ENCODE measurements at regions not wholly inside any gene's neighbourhood (a gene's known extent, or its start where the extent isn't known, plus 50 kb on each side); places are given as distances from the start of the nearest gene placed in this dataset.
A peak's percentile ranks its signal among the peaks of the same experiment; 100 is the strongest.
"Not testable (repeated sequence)": the region's sequence is repeated elsewhere in the genome, so short reads cannot be mapped to it uniquely, and the experiment has no call there.

DNA sequence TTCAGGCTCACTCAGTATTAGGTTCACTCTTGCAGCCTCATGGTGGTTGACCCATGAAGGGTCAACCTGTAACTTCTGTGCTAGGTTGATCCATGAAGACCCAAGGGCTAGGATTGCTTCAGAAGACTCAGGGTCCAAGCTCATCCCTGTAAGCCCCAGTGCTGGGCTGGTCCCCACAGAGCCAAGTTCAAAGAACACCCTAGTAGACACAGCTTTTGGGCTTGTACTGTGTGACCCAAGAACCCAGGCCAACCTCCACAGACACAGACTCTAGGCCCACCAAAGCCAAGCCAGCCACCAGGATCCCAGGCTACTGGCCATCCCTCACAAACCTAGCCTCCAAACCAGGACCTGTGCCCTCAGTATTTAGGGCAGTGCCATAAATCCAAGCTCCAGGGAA, 1020.6 kb downstream of the SLC16A7 start:
- no peak for DNase-seq (ENCODE audit: extremely low read depth, low read depth)

DNA sequence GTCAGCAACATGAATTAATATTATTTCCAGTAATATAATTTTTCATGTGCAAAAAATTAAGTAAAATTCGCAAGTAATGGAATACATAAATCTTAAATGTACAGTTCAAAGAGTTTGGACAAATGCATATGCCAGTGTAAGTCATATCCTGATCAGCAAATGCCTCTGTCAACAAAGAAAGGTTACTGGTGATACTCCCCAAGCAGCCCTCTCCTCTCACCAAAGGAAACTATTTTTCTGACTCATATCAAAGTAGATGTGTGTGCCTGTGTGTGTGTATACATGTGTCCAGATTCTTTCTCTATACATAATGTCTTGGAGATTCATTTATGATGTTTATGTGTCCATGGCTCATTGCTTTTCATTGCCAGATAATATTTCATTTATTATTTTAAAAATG, 1035.0 kb downstream of the SLC16A7 start:
- no peak for DNase-seq (ENCODE audit: extremely low read depth, low read depth)

DNA sequence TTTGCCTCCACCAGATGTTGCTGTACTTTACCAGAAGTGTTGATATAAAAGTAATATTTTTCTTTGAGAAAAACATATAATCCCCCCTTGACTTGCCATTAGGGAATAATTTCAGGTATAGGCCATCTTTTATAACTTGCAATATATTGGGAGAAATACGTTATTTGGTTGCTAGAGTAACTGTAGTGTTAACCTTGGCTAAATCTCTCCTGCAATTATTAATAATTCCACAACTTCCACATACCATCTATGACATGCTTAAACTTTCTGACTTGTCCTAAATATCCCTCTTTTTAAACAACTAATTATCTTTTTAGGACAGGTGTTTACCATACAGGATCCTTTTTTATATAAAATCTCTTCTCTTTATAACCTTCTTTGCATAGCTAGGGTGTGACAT, 1048.2 kb downstream of the SLC16A7 start:
- no peak for DNase-seq (ENCODE audit: extremely low read depth, low read depth)

DNA sequence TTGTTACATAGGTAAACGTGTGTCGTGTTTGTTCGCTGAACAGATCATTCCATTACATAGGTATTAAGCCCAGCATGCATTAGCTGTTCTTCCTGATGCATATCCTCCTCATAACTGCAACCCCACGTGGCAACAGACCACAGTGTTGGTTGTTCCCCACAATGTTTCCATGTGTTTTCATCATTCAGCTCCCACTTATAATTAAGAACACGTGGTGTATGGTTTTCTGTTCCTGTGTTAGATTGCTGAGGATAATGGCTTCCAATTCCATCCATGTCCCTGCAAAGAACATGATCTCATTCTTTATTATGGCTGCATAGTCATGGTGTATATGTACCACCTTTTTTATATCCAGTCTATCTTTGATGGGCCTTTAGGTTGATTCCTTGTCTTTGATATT, 1071.1 kb downstream of the SLC16A7 start:
- no peak for DNase-seq (ENCODE audit: extremely low read depth, low read depth)

DNA sequence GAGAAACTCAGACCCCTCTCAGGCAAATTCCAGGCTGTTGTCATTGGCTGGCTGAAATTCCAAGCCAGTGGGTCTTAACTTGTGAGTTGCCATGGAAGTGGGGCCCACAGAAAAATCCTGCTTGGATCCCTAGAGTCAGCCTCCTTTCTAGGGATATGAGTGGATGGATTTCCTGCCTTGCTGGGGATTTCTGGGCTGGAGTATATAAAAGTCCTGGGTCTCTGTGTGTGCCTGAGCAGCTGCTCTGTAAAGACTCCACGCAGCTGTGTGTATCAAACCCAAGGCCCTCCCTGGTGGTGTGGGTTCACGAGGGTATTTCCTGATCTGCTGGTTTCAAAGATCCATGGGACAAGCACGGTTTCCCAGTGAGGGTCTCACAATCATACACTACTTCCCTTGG, 1077.1 kb downstream of the SLC16A7 start:
- DNase-seq (ENCODE audit: extremely low read depth, low read depth) = no peak

DNA sequence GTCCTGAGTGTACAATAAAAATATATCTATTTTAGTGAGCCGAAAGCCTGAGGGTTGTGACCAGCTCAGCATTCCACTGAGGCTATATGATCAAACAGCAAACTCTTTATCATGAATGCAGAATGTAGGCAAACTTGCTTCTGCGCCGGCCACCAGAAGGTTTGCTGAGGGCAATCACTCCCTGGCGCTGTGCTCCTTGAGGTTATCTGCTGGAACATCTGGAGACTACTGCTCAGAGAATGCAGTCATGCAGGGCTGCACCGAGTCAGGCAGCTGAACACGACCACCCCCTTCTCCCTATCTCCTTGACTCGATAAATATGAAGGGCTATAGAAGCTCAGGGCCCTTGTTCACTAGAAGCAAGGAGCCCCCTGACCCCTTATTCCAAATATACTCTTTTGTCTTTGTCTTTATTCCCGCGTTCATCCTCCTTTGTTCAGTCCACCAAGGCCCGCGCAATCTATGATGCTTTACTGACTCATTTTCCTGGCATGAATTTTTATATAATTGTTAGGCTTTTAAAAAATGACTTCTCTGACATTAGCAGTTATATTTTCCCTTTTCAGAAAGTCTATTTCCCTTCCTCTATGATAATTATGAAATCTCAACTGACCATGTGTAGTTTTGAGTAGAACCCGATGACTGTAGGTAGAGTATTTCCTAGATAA, 1089.3 kb downstream of the SLC16A7 start:
- no peak for DNase-seq (ENCODE audit: extremely low read depth, low read depth)

DNA sequence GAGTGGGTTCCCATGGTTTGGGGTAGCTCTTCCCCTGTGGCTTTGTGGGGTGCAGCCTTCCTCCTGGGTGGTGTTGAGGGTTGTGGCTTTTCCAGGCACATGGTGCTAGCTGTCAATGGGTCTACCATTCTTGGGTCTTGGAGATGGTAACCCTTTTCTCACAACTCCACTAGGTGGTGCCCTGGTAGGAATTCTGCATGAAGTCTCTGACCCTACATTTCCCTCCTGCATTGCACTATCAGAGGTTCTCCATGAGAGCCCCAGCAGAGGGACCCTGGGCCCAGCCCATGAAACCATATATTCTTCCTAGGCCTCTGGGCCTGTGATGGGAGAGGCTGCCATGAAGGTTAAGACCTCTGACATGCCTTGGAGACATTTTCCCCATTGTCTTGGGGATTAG, 1093.3 kb downstream of the SLC16A7 start:
- no peak for DNase-seq (ENCODE audit: extremely low read depth, low read depth)

DNA sequence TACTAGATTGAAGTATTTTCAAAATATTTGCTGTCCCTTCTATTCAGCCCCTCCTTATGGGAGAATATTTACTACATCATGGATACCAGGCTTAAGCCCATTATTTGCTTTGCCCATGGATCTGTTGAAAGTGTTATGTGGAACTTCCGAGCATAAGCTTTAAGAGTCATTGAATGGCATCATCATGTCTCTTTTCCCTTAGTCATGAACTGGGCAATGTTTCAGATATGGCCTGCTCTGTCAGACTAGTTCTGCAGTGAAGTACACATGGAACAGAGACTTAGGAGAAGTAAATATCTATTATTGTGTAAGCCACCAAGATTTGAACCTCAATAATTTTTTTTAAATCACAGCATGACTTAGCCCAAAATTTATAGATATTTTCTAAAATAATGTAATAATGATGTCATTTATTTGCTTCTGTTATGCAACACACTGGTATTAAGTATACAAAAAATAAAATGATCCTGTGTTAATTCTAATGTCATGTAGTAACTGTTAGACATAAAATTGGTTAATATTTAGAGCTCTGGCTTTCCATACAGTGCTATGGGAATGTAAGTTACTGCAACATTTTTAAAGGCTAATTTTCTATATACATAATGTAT, 1097.3 kb downstream of the SLC16A7 start:
- DNase-seq (ENCODE audit: extremely low read depth, low read depth) = peak; percentile 55

DNA sequence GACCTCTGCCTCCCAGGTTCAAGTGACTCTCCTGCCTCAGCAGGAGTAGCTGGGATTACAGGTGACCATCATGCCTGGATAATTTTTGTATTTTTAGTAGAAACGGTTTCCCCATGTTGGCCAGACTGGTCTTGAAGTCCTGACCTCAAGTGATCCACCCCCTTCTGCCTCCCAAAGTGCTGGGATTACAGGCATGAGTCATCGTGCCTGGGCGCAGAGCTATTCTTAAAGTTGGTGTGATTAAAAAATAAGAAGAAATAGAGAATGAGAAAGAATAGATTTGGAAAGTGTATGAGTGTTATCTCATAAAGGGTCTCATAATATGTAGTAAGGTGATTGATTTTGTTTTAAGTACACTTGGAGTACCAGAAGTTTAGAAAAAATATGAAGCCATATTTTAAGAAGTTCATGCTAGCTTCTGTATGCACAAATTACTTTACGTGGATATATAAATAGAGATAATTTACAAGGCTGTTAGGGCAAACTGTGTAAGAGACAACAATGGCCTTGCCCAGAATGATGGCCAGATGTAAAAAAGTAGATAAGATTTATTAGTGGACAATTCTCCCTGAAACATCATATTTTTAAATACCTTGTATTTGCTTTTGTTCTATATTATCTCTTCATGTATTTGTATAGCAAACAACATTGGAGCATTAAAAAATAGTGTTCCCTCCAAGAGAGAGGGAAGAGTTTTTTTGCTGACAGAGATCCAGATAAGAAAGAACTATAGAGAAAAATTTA, 1108.5 kb downstream of the SLC16A7 start:
- no peak for DNase-seq (ENCODE audit: extremely low read depth, low read depth)

DNA sequence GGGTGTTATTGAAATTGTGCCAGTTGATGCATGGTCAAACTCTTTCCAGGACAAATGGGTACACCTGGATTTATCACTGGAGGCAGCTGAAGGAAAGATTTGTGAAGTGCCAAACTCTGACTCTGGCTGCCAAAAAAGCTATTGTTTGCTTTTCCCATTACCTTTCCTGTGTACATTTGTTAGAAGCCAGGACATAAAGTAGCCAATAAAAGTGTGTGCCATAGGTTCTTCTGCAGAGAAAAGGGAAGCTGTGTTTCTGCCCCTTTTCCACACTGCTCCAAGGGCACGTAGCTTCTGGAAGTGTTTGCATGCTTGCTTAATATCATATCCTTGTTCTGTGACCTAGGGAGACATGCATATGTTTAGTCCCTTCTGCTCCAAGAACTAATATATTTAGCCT, 1114.4 kb downstream of the SLC16A7 start:
- no peak for DNase-seq (ENCODE audit: extremely low read depth, low read depth)

DNA sequence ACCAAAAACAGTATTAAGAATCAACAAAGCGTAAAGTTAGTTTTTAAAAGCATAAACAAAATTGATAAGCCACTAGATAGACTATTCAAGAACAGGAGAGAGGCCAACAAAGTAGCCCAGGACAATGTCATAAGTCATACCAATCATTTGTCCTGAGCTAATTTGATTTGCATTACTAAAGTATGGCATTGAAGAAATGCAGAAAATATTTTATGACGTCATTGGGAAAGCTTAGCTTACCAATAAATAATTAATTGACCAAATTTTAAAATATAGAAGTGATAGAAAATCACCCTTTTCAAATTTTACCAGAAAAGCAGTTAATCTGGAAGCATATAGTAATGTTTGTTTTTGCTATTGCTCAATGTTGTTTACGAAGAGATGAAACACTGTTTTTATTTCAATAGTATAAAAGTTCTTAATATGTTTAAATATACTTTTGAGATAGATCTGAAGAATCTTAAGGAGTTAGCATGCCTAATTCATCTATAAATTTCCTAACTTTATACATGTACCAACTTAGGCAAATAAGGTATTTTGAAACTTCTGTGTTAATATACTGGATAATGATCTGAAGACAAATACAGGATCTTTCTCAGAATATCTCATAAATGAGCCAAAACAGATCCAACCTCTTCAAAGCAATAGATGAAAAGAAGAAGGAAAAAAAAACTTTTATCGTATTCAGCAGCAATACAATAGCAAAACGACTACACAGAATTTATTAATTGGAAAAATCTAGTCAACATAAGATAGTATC, 1118.5 kb downstream of the SLC16A7 start:
- DNase-seq (ENCODE audit: extremely low read depth, low read depth) = no peak

DNA sequence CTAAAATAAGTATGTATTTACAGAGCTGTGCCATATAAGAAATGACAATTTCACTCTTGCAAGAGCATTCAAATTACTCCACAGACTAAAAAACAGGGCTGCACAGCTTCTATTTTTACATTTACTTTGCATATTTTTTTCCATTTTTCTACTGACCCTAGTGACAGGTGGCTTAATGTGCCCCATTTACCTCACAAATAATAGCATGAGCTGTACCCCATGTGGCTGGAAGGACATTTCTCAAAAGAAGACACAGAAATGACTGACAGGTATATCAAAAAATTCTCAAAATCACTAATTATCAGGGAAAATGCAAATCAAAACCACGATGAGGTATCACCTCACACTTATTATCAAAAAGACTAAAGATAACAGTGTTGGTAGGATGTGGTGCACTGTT, 1128.6 kb downstream of the SLC16A7 start:
- no peak for DNase-seq (ENCODE audit: extremely low read depth, low read depth)

DNA sequence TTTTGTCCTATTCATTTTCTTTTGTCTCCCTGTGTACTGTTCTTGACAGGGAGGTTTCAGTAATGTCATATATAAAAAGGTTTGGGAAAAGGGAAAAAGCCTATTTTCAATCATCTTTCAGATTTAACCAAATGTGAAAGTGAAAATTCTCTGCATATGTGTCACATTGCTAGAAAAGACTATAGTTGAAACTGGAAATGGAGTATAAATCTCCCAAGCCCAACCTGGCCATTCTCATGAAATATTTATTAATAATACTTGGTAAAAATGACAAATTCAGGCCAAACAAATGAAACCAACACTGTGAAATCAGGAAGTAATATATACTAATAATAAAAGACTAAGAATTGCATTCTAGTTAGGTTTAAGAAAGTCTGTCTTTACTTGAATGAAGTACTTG, 1129.2 kb downstream of the SLC16A7 start:
- DNase-seq (ENCODE audit: extremely low read depth, low read depth) = no peak

DNA sequence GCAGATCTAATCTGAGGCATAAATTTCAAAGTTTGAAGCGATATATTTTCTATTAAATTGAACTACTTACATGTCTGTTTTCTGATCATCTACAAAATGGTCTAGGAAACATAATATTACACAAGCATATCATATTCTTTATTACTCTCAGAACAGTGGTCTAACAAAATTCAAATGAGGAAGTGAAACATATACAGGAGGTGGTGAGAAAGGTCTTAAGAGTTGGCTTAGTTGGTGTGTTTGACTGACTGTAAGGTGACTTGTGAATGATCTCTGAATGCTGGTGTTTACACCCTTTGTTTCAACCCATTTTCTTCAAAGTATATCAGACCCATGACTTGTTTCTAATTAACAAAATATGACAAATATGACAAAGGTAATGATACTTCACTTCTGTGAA, 1156.8 kb downstream of the SLC16A7 start:
- DNase-seq (ENCODE audit: extremely low read depth, low read depth) = no peak

DNA sequence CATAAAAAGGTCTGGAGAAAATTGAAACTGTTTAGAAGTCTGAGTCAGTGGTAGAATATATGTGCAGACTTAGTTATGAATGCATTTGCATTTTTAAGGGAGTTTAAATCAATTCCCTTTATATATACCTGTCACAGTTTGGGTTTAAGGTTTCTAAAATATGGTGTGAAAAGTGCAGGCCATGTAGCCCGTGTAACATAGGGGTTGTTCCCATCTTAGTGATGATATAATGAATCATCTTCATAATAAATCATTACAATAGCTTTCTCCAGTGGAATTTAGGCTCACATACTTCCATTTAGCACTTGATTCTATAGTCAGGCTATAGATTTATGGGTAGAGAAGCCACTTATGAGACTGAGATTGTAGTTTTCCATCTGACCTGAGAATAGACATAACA, 1162.4 kb downstream of the SLC16A7 start:
- DNase-seq (ENCODE audit: extremely low read depth, low read depth) = no peak

DNA sequence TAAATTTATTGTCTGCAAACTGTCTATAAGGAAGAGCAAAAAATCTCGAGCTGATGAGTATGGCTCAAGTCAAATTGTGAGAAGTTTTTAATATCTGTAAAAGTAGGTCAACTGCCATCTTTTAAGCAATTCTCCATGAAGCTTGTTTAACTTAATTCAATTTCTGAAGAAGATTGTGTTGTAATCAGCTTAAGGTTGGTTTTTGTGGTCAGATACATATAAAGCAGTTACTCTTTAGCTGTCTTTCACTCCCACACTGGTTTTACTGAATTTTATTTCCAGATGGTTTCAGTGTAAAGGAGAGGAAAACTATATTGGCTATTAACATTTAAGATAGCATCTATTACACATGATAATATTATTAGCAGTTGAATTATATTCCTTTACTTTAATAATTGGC, 1165.1 kb downstream of the SLC16A7 start:
- no peak for DNase-seq (ENCODE audit: extremely low read depth, low read depth)

DNA sequence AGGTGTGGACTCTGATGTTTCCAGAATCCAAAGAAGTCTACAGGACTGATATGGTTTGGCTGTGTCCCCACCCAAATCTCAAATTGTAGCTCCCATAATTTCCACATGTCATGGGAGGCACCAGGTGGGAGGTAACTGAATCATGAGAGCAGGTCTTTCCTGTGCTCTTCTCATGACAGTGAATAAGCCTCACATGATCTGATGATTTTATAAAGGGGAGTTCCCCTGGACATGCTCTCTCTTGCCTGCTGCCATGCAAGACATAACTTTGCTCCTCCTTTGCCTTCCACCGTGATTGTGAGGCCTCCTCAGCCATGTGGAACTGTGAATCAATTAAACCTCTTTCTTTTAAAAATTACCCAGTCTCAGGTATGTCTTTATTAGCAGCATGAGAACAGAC, 1205.3 kb downstream of the SLC16A7 start:
- not testable (repeated sequence) for DNase-seq (ENCODE audit: extremely low read depth, low read depth)

DNA sequence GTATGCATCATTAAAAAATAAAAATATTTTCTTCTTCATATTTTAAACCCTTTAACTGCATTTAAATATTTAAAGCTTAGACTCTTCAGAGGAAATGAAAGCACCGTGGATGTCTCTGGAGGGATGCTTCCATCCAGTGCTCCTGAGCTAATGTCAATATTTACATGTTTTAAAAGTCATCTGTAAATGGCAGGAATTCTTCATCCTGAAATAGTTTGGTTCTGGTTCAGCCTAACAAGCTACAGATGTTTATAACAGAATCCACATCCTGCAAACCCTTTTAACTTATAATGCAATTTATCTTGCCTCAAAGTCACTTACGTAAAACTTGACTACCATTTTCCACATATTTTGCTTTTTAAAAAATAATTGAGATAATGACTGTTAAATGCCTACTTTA, 1207.3 kb downstream of the SLC16A7 start:
- DNase-seq (ENCODE audit: extremely low read depth, low read depth) = no peak

DNA sequence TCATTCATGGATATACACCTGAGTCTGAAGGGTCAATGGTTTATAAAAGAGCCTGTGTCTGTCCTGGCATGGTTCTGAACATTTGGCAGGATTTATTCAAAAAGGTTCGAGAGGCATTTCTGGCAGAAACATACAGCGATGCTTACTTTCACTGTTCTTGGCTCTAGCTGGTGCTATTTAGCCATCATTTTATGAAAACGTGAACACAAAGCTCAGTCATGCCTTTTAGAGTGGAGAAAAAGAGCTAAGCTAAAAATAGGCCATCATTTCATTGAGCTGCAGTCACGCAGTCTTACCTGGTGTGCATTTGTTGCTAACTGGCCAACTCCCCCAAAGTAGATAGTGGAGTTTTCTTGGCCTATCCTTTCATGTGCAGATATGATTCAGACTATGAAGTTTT, 1209.5 kb downstream of the SLC16A7 start:
- DNase-seq (ENCODE audit: extremely low read depth, low read depth) = no peak

DNA sequence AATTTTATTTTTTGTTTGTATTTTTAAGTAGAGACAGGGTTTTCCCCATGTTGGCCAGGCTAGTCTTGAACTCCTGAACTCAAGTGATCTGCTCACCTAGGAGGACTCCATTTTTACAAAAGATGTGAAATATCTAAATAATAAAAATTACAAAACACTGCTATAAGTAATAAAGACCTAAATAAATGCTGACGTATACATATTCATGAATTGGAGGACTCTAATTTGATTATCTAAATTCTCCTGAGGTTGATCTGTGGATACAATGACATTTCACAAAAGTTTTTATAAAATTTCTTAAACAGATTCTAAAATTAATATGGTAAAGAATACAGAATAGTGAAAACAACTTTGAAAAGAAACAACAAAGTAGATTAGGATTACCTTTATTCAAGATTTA, 1224.0 kb downstream of the SLC16A7 start:
- DNase-seq (ENCODE audit: extremely low read depth, low read depth) = no peak

DNA sequence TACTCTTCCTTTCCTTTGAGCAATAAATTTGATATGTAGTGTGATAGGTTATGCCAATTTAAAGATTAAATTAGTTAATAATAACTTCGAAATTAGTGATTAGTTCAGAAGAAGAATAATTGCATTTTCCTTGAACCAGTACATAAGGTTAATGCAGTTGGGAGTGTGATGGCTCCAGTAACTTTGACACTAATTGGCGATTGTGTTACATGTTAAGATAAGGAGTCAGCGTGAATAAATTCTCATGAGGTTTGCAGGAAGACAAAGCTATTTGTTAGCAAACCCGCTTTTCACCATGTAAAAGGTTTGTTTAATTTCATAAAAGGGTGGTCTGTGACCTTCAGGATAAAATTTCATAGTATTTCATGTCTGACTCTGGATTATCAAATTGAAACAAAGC, 1226.8 kb downstream of the SLC16A7 start:
- DNase-seq (ENCODE audit: extremely low read depth, low read depth) = no peak

DNA sequence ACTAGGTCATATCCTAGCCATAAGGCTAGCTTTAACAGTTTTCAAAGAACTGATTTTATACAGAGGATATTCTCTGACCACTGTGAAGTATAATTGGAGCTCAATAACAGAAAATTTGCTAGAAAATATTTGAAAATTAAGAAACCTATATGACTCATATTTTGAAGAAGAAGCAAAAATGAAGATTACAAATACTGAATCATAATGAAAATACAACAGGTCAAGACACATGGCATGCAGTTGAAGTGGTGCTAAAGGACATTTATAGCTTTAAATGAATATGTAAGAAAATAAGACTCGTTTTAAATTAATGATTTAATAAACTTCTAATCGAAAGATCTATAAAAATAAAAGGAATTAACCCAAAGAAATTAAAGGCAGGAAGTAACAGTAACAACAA, 1234.6 kb downstream of the SLC16A7 start:
- DNase-seq (ENCODE audit: extremely low read depth, low read depth) = no peak
